NCI-H1092 (cell line): ENCODE measurements at regions not wholly inside any gene's neighbourhood (a gene's known extent, or its start where the extent isn't known, plus 50 kb on each side); places are given as distances from the start of the nearest gene placed in this dataset.
"Not testable (repeated sequence)": the region's sequence is repeated elsewhere in the genome, so short reads cannot be mapped to it uniquely, and the experiment has no call there.

Experiments used
- DNase-seq: peaks from one replicate; lab custom pipeline; 2025; lab: John Stamatoyannopoulos, UW

DNA sequence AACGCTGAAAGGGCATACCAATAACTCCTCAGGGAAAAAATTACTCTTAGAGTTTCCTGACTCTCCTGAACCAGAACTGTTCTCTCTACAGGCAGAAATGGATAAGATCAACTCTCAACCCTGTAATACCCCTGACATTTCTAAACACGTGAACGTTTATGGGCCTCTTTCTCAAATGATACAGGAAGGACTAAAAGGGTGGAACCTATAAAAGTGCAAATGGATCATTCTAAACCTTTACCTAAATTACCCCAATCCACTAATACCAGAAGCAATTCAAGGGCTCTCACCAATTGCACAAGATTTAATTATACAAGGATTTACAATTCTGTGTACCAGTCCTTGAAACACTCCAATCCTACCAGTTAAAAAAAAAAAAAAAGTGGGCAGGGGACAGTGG lies 98.0 kb upstream of the FAM174B start:
- no peak for DNase-seq

DNA sequence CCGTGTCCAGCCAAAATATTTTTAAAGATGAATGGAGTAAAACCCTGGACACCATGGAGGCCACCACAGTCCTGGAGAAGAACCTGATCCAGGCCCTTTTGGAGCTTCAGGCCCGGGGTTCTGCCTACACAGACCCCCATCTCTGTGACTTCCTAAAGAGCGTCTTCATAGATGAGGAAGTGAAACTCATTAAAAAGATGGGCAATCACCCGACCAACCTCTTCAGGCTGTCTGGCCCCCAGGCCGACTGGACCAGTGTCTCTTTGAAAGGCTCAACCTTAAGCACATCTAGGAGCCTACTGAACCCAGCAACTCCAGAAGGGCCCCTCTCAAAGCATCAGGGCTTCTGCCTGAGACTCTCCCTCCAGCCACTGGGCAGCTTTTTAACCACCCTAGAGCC lies 107.9 kb upstream of the FAM174B start:
- no peak for DNase-seq

GRCh38 chr15:92768131-92768530 lies 112.6 kb upstream of the FAM174B start:
- not testable (repeated sequence) for DNase-seq

DNA sequence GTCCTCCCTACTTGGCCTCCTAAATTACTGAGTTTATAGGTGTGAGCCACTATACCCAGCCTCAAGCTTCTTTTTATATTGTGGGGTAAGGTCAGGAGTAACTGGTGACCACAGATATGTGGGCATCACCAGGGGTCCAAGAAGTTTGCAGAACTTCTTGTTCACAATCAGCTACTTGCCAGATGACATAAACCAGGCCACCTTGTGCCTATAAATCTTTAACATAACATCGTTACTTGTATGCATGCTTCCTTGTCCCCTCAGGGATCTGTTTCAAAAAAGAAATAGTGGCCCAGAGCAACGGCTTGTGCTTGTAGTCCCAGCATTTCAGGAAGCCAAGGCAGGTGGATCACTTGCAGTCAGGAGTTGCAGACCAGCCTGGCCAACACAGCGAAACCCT lies 115.1 kb upstream of the FAM174B start:
- no peak for DNase-seq

- DNase-seq: no peak
Observed at GRCh38 chr15:92772061-92772460, 116.5 kb upstream of the FAM174B start.

DNA sequence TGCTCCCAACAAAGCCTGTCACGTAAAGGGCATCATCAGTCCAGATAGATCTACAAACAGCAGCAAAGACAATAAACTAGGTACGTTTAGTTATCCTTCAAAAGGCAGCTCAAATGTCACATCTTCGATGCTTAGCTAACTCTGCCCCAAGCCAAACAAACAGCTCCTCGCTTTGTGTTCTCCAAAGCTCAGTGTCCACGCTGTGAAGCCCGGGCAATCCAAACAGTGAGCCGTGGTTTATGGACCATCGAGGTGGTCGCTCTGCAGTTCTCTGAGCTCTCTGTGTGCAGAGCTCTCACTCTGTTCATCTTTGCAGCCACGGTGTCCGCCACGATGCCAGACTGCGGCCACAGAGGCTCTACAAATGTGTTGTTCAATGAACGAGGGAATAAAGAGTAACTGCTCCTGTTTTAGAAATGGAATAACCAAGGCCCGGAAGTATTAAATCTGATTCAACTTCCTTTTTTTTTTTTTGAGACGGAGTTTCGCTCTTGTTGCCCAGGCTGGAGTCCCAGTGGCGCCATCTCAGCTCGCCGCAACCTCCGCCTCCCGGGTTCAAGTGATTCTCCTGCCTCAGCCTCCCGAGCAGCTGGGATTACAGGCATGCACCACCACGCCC lies 117.2 kb upstream of the FAM174B start:
- DNase-seq: no peak

DNA sequence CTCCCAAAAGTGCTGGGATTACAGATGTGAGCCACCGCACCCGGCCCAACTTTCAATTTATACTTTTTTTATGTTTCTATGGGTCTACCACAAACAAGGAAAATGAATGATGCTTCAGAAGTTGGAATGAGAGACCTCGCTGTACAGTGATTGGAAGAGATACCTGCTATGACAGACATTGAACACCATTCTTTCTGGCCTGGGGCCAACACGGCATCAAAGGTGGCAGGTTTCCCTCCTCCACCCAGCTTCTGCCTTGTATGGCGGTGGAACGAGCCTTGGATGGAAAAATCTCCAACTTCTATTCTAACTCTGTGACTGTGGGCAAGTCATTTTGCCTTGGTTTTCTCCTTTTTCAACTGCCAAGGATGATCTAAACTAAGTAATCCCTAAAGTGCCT lies 117.8 kb upstream of the FAM174B start:
- DNase-seq: no peak

DNA sequence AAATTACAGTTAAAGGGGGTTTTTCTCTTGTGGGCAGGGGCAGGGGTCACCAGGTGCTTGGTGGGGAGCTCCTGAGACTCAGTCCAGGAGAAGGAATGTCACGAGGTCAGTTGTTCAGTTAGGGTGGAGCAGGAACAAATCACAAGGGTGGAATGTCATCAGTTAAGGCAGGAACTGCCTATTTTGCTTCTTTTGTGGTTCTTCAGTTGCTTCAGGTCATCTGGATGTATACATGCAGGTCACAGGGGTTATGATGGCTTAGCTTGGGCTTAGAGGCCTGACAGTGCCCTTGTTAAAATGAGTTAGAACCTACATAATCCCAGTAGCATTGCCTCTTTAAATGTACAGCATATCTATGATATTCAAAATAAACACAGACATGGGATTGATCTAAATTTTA lies 120.2 kb upstream of the CHD2 start:
- DNase-seq: no peak

DNA sequence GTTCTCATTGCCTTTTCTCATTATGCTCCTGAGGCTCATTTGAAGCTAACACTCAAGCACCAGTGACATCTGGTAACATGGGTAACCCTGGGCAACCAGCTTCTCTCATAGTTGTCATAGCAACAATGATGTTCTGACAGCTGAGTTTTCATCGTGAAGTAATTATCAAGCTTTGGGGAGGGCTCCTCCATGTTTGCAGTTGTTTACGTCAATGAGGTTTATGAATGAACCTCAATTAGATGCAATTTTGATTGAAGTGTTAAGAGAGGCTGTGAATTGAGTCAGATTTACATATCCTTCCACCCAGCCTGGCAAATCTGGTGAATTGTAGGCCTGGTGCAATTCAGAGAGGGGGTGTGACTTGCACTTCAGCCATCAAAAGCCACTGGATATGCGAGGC lies 119.3 kb upstream of the CHD2 start:
- peak; percentile 42 for DNase-seq

- DNase-seq: no peak
Observed at GRCh38 chr15:92781925-92782453, 118.1 kb upstream of the CHD2 start.

DNA sequence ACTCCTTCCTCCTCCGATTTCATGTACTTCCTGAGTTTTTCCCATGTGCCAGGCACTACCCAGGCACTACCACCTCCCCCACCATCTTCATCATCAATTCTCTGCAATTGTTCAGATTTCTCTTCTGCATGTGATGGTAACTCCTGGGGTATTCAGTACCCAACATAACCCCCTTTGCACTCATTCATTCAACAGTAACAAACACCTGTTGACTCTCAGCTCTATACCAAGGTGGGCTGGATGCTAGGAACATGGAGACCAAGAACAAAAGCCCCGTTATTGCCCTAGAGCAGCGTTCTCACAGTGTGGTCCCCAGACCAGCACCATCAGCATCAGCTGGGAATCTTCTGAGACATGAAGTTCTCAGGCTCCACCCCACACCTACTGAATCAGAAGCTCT lies 113.0 kb upstream of the CHD2 start:
- no peak for DNase-seq

DNA sequence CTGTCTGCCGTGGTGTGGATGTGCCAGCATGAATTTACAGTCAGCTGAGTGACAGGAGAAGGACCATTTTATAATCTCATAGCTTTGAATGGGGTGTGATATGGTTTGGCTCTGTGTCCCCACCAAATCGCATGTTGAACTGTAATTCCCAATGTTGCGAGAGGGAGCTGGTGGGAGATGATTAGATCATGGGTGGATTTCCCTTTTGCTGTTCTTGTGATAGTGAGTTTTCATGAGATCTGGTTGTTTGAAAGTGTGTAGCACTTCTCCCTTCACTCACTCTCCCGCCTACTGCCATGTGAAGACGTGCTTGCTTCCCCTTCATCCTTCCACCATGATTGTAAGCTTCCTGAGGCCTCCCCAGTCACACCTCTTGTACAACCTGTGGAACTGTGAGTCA lies 111.9 kb upstream of the CHD2 start:
- DNase-seq: no peak

DNA sequence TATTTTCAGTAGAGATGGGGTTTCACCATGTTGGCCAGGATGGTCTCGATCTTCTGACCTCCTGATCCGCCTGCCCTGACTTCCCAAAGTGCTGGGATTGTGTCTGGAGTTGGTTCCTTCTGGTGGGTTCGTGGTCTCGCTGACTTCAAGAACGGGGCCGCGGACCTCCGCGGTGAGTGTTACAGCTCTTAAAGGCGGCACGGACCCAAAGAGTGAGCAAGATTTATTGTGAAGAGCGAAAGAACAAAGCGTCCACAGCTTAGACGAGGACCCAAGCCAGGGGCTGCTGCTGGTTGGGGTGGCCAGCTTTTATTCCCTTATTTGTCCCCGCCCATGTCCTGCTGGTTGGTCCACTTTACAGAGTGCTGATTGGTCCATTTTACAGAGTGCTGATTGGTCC lies 111.3 kb upstream of the CHD2 start:
- DNase-seq: not testable (repeated sequence)

DNA sequence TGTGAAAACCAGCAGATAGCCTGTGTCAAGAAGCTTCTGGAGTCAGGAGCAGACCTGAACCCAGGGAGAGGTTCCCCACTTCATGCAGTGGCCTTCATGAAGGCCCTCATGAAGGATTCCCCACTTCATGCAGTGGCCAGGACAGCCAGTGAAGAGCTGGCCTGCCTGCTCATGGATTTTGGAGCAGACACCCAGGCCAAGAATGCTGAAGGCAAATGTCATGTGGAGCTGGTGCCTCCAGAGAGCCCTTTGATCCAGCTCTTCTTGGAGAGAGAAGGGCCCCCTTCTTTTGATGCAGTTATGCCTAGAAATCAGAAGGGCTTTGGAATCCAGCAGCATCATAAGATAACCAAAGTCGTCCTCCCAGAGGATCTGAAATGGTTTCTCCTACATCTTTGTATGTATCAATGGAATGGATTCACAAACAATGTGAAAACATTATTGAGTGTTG lies 103.9 kb upstream of the CHD2 start:
- no peak for DNase-seq

- DNase-seq: peak; percentile 50
Observed at GRCh38 chr15:92797168-92798052, 102.7 kb upstream of the CHD2 start.

GRCh38 chr15:92800013-92800412 lies 100.1 kb upstream of the CHD2 start:
- no peak for DNase-seq

DNA sequence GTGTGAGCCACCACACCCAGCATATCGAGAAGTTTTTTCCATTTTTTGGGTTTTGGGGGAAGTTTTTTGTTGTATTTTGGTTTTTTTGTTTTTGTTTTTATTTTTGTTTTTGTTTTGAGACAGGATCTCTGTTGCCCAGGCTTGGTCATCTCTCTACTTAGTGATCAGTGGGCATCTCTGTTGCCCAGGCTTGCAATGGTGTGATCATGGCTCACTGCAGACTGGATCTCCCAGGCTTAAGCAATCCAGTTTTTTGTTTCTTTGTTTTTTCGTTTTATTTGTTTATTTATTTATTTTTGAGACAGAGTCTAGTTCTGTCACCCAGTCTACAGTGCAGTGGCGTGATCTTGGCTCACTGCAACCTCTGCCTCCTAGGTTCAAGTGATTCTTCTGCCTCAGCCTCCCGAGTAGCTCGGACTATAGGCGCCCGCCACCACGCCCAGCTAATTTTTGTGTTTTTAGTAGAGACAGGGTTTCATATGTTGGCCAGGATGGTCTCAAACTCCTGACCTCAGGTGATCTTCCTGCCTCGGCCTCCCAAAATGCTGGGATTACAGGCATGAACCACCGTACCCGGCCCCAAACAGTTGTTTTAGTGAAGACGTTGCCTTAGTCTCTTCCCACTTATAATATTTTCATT lies 99.6 kb upstream of the CHD2 start:
- DNase-seq: not testable (repeated sequence)

GRCh38 chr15:92801056-92801773 lies 98.9 kb upstream of the CHD2 start:
- not testable (repeated sequence) for DNase-seq

- no peak for DNase-seq
Observed at GRCh38 chr15:92801774-92802464, 98.2 kb upstream of the CHD2 start.

DNA sequence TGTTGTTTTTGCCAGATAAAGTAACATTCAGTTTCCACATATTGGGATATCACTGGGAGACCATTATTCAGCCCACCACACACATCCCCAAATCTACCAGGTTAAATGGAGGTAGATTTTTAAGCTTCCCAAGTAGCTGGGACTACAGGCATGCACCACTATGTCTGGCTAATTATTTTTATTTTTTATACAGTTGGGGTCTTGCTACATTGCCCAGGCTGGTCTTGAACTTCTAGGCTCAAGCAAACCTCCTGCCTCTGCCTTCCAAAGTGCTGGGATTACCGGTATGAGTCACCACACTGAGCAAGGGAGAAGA lies 96.6 kb upstream of the CHD2 start:
- no peak for DNase-seq

- DNase-seq: no peak
Observed at GRCh38 chr15:92803852-92804609, 96.1 kb upstream of the CHD2 start.
